GM12892 (cell line): ENCODE measurements at regions not wholly inside any gene's neighbourhood (a gene's known extent, or its start where the extent isn't known, plus 50 kb on each side); places are given as distances from the start of the nearest gene placed in this dataset.

ENCODE experiments used
- POLR2A ChIP-seq: IDR thresholded peaks from 2 replicates; pipeline ENCODE4 v1.6.1; 2011; ENCODE audit warnings: low read depth, low read length, control low read depth
- POLR2AphosphoS5 ChIP-seq: IDR thresholded peaks from 2 replicates; pipeline ENCODE4 v1.6.1; 2011; ENCODE audit warnings: low read depth, low read length, control low read depth
- TAF1 ChIP-seq: IDR thresholded peaks from 2 replicates; pipeline ENCODE4 v1.6.1; 2011; ENCODE audit warnings: low read depth, mild to moderate bottlenecking, control low read depth, low read length, borderline replicate concordance

DNA sequence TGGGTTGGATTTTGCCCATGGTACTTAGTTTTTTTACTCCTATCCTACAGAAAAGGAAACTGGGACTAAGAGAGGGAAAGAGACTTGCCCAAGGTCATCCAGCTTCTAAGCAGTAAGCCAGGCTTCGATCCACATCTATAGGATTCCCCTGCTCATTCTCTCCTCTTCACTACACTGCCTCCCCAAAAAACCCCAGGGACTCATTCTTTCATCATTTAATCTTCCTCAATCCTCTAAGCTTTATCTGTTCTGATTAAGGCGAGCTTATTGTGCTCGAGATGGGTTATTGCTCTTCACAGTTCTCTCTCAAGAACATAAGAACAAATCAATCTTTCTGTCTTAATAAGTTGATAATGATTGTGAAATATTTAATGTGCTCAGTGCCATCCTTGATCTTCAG, 511.1 kb upstream of the BRINP1 start:
- TF ChIP-seq POLR2A (no peak), TAF1 (no peak), POLR2AphosphoS5 (no peak)
